GM18517 (cell line): ENCODE measurements at regions not wholly inside any gene's neighbourhood (a gene's known extent, or its start where the extent isn't known, plus 50 kb on each side); places are given as distances from the start of the nearest gene placed in this dataset.
"Not testable (repeated sequence)": the region's sequence is repeated elsewhere in the genome, so short reads cannot be mapped to it uniquely, and the experiment has no call there.

Experiments used
- ATAC-seq: cut with Tn5 transposase; IDR thresholded peaks from one replicate; pipeline ENCODE4 v1.9.1; 2021; ENCODE audit warnings: mild to moderate bottlenecking, moderate library complexity; ENCODE audit not compliant: unreplicated experiment

- ATAC-seq = no peak
Observed at GRCh38 chr20:48411919-48412522, 415.8 kb downstream of the PREX1 start.

DNA sequence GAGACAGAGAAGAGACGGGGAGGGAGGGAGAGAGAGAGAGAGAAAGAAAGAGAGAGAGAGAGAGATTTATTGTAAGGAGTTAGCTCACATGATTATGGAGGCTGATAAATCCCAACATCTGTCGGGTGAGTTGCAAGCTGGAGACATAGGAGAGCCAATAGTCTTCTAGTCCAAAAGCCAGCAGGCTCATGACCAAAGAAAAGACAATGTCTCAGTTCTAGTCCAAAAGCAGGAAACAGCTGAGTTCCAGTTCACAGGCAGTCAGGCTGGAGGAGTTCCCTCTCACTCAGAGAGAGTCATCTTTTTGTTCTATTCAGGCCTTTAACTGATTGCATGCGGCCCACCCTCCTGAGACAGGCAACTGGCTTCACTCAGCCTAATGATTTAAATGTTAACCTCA lies 416.6 kb downstream of the PREX1 start:
- ATAC-seq = no peak

GRCh38 chr20:48409055-48409615 lies 418.7 kb downstream of the PREX1 start:
- ATAC-seq = no peak

DNA sequence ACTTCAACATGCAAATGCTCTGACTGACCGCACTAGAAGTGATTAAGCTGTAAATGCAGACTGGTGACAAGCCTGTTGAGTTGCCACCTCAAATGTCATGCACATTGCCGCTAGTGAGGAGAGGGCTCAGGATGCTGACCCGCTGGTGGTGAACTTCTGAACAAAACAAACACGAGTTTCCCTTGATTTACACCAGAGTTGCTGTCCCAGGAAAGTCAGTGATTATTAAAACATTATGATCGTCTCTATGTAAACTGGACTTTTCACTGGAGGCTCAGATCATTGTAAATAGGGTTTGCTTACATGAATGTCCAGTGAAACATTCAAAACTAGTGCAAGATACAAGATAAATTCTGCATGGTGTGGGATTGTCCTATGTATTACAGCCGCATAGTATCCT lies 420.1 kb downstream of the PREX1 start:
- ATAC-seq = no peak

GRCh38 chr20:48406912-48407340 lies 420.9 kb downstream of the PREX1 start:
- ATAC-seq = no peak

- no peak for ATAC-seq
Observed at GRCh38 chr20:48406498-48406897, 421.3 kb downstream of the PREX1 start.

- no peak for ATAC-seq
Observed at GRCh38 chr20:48405909-48406308, 421.9 kb downstream of the PREX1 start.

GRCh38 chr20:48404598-48404997 lies 423.2 kb downstream of the PREX1 start:
- ATAC-seq = no peak

DNA sequence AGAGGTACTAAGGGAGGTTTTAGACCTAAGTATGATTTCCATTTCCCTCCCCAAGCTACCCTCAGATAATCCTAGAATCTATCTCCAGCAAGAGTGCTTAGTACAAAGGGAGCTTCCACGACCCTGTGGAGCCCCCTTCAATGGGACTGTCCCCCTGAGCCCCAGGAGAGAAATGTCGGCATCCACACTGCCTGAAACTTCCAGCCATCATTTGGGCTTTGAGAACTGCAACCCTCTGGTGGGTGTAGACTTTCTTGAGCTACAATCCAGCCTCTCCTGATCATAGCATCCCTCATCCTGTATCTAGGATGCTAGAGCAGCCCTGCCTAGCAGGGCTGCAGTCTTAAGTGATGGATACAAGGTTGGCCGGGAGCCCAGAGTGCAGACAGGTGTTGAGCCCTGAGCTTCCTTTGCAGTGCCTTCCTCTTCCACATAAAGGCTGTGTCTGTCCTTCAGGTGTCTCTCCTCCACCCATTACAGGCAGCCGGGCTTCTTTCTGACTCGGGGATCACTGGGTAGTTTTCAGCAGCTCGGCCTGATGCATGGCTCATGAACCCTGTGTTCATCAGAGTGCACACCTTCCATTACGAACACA lies 424.5 kb downstream of the PREX1 start:
- ATAC-seq = no peak

DNA sequence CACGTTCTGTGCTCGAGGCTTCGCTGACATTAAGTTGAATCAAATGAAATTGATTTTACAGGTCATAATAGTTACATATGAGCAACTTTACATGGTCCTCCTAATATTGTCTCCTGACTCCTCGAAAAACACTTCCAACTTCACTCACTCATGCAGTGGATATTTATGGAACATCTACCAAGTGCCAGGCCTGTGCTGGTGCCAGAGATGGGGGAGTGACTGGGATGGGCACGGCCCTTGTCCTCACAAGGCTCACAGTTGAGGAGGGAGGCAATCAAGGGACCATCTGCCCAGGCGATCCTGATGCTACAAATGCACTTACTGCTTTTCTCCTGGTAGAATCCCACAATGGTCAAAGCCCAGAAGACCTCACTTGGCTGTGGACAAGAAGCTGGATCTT lies 426.4 kb downstream of the PREX1 start:
- no peak for ATAC-seq

- ATAC-seq = no peak
Observed at GRCh38 chr20:48400009-48400408, 427.8 kb downstream of the PREX1 start.

DNA sequence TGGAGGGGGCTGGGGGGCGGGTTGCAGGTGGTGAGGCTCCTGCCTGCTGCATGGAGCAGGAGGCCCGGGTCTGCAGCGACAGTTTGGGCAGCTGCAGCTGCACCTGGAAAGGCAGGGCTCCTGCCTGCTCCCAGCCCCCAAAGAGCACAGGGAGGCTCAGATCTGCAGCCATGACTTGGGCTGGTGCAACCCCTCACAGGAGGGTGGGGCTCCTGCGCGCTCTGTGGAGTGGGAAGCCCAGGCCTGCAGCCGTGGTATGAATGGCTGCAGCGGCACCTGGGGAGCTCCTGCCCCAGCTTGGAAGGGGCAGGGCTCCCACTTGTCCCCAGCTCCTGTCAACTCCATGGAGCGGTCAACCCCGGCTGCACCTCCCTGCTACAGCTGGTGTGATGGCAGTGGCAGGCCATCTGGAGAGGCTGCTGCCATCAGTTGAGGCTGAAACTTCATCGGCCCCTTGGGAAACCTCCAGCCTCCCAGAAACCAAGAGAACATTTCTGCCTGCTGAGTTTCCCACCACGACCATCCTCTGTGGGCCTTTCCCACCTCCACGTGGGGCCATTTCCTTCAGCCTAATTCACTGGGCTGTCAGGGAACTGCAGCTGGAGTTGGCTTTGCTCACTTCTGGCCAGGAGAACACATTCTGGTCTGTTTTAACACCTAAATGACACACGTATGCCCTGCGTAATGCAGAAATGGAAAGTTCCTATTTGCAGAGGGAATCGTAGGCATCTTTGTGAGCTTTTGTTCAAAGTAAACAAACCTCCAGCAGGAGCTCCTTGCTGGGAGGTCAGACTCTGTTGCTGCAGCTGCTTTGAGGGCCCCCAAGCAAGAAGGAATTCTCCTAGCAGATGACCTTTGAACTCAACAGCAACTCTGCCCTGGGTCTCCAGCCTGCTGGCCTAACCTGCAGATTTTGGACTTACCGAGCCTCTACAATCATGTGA lies 429.0 kb downstream of the PREX1 start:
- ATAC-seq = no peak

- ATAC-seq = not testable (repeated sequence)
Observed at GRCh38 chr20:48396981-48397861, 430.6 kb downstream of the PREX1 start.

DNA sequence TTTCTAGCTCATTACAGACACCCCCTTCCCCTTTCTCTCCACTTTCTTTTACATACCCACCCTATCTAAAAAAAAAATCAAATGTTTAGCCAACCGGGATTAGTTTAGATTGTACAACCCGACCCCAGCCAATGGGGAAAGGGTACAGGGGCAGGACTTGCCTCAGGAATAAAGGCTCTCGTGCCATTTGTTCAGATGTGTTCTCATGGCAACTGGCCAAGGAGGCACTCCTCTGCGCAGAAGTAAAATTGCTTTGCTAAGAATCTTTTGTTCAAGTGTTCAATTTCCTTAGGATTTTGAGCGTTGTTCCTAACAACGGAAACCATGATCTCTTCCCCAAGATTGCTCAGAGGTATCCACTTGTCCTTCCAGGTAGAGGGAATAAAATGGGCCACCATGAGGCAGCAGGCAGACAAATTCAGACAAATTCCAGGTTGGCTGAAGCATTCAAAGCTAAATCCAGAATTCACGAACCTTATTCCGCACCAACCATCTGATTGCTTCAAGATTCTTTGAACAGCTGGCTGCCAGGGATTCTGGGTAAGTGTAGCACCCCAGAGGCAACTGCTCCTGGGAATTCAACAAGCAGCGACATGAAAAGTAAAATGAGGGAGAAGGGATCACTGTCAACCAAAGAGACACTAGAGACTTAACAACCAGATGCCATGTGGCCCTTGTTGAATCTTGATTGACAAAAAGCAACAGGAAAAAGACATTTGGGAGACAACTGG lies 431.8 kb downstream of the PREX1 start:
- no peak for ATAC-seq

DNA sequence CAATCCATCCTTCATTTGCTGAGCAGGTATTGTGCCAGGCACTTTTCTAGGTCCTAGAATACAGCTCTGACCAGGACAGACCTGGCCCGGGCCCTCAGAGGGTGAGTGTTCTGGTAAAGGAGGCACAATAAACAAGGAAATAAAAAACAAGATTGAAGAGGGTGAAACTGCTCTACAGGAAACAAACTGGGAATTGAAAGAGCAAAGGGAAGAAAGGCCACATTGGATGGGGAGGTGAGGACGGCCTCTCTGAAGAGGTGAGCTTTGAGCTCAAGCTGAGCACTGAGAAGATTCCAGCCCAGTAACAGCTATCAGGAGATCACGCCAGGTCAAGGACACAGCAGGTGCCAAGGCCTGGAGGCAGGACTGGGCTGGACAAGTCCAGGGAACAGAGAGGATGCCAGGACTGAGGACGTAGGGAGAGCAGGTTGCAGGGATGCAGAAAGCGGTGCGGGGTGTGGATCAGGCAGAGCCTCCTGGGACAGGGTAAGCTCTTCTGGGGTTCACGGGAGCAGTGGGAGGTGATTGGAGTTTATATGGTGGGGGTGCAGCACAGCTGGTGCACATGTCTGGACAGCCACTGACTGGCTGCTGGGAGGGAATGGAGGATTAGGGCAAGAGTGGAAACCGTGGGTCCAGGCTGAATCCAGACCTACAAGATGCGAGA lies 433.3 kb downstream of the PREX1 start:
- no peak for ATAC-seq

GRCh38 chr20:48393737-48394314 lies 434.0 kb downstream of the PREX1 start:
- ATAC-seq = no peak

- no peak for ATAC-seq
Observed at GRCh38 chr20:48393311-48393685, 434.5 kb downstream of the PREX1 start.

DNA sequence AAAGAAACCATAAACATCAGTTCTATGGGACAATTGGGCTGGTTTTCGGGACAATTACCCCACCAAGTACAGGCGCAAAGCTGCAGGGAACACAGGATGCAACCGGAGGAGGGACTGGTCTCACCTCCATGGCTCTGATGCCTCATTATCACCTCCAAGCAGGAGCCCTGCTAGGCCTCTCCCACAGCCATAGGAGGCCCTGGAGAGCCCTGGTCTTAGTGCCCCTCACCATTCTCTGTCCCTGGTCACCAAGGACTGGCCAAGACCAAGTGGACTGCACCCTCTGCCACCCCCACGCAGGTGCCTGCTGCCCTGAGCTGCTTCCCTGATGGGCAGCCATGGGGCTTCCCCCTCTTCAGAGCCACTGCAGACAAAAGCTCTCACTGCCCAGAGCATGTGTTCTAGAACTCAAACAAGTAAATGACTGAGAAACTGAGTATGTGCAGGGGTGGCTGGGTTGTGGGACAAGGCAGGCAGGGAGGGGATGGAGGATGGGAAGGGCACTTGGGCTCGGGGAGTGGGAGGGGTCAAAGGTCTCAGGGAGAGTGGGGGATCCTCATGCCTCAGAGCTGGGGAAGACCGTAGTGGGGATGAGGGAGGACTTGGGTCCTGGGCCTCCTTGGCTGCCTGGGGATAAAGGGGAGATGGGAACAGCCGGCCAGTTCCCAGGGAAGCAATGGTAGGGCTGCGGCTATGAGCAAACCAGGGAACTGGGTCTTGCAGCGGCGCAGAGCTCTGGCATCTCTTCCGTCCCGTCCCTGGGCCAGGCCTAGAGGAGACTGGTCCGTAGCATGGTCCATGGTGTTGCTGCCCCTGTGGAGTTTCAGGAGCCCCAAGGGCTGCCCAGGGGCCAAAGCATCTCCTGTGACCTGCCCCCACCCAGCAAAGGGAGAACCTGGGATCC lies 435.1 kb downstream of the PREX1 start:
- no peak for ATAC-seq
